ENCODE measurements at regions not wholly inside any gene's neighbourhood (a gene's known extent, or its start where the extent isn't known, plus 50 kb on each side); places are given as distances from the start of the nearest gene placed in this dataset.

- ChIA-PET POLR2A (interaction anchor here (0.6 to 1.0 kb wide), 3 partner anchors 15 to 92 kb away, joined by 3 to 4 read pairs (median 3); no protein-coding TSS in a partner anchor), CTCF (interaction anchor here (0.7 kb wide), 1 partner anchor 662 kb away, joined by 4 read pairs; no protein-coding TSS in a partner anchor)
- DNase-seq (peak in 4 of 14 experiments; percentile 5 to 45 (median 16)), ATAC-seq (ENCODE audit: poor library complexity) (peak; percentile 41)
- no peaks in the 10 kb centered on the region for H3K9me3 ChIP-seq (ENCODE audit: control insufficient read depth in 1 of 2, insufficient read depth in 1 of 2, low read length in 2 of 2)
- Mint-ChIP-seq H3K4me3 (no peak overlapping the region), H3K4me1 (ENCODE audit: low read depth) (peaks cover 48% of the 10 kb centered on the region), H3K27me3 (no peaks in the 10 kb centered on the region), H3K9me3 (no peaks in the 10 kb centered on the region), H3K27ac (no peak overlapping the region), H3K36me3 (ENCODE audit: low read depth) (no peaks in the 10 kb centered on the region)
- TF ChIP-seq CTCF (IDR thresholded peaks at IDR 0.05): no peak
- no peak overlapping the region for H3K27ac ChIP-seq (ENCODE audit: low read depth in 1 of 2, low read length in 2 of 2)
- H3K4me1 ChIP-seq (ENCODE audit: insufficient read depth, low read length): peaks cover 32% of the 10 kb centered on the region
- intact Hi-C loops (cut with DNase I, micrococcal nuclease): no loop called here
- no peaks in the 10 kb centered on the region for H3K27me3 ChIP-seq (ENCODE audit: control insufficient read depth in 1 of 2, insufficient read depth in 2 of 2, low read length in 2 of 2)
- no peak overlapping the region for H3K4me3 ChIP-seq (ENCODE audit: low read length)
- H3K36me3 ChIP-seq (ENCODE audit: insufficient read depth, low read length): no peaks in the 10 kb centered on the region
These were observed 162.8 kb downstream of the PIK3R1 start for GRCh38 chr5:68378204-68378820.

DNA sequence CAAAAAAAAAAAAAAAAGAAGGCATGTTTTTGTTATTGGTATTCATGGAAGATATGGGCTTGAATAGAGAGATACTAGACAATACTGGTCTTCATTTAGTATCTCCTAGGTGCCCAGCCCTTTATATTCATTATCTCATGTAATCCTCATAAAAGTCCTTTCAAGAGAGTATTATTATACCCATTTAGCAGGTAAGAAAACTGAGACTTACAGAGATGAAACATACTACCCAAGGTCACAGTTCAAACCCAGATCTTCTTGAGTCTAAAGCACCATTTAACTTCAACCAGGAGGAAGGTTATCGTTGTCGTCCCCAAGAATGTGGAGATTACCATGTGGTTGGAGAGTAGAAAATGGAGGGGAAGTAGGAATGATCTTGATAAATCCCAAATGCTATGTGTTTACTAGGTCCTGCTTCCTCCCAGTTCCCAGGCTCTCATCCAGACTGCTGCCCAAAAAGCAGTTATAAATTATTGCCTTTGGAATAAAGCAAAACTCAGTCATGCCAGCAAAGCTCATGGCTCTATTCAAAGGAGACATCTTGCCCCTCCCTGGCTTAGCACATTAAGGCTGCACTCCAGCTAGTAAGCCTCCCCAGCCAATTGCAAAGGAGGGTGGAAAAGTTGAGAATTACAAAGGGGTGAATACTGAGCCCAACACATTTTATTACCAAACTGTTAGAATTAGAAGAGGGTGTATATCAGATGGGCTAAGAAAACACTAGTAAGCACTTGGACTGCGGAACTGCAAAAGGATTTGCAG is 163.9 kb downstream of the PIK3R1 start:
- H3K4me3 ChIP-seq (ENCODE audit: low read length): no peak overlapping the region
- POLR2A ChIA-PET: interaction anchor here (1.0 kb wide), 1 partner anchor 93 kb away, joined by 4 read pairs; no protein-coding TSS in a partner anchor
- H3K36me3 Mint-ChIP-seq (ENCODE audit: low read depth): no peaks in the 10 kb centered on the region
- peaks cover 32% of the 10 kb centered on the region for H3K4me1 ChIP-seq (ENCODE audit: insufficient read depth, low read length)
- no peak for TF ChIP-seq CTCF (IDR thresholded peaks at IDR 0.05)
- no peaks in the 10 kb centered on the region for H3K36me3 ChIP-seq (ENCODE audit: insufficient read depth, low read length)
- no peaks in the 10 kb centered on the region for H3K27me3 Mint-ChIP-seq
- peaks cover 49% of the 10 kb centered on the region for H3K4me1 Mint-ChIP-seq (ENCODE audit: low read depth)
- ATAC-seq (ENCODE audit: poor library complexity) (no peak), DNase-seq (no peak)
- intact Hi-C loops (cut with DNase I, micrococcal nuclease): no loop called here
- CTCF ChIA-PET: interaction anchor here (0.9 kb wide), 1 partner anchor 10 kb away, joined by 3 read pairs; no protein-coding TSS in a partner anchor
- H3K27me3 ChIP-seq (ENCODE audit: control insufficient read depth in 1 of 2, insufficient read depth in 2 of 2, low read length in 2 of 2): no peaks in the 10 kb centered on the region
- H3K27ac Mint-ChIP-seq: no peak overlapping the region
- no peak overlapping the region for H3K27ac ChIP-seq (ENCODE audit: low read depth in 1 of 2, low read length in 2 of 2)
- H3K4me3 Mint-ChIP-seq: no peak overlapping the region
- no peaks in the 10 kb centered on the region for H3K9me3 ChIP-seq (ENCODE audit: control insufficient read depth in 1 of 2, insufficient read depth in 1 of 2, low read length in 2 of 2)
- no peaks in the 10 kb centered on the region for H3K9me3 Mint-ChIP-seq

- no peaks in the 10 kb centered on the region for H3K9me3 ChIP-seq (ENCODE audit: control insufficient read depth in 1 of 2, insufficient read depth in 1 of 2, low read length in 2 of 2)
- H3K27me3 ChIP-seq (ENCODE audit: control insufficient read depth in 1 of 2, insufficient read depth in 2 of 2, low read length in 2 of 2): no peaks in the 10 kb centered on the region
- POLR2A ChIA-PET: no interaction called here
- ATAC-seq (ENCODE audit: poor library complexity): no peak
- Mint-ChIP-seq H3K27ac (no peak overlapping the region), H3K4me3 (no peak overlapping the region), H3K36me3 (ENCODE audit: low read depth) (no peaks in the 10 kb centered on the region), H3K27me3 (no peaks in the 10 kb centered on the region), H3K4me1 (ENCODE audit: low read depth) (peaks cover 56% of the 10 kb centered on the region), H3K9me3 (no peaks in the 10 kb centered on the region)
- intact Hi-C loops (cut with DNase I, micrococcal nuclease): no loop called here
- TF ChIP-seq CTCF (IDR thresholded peaks at IDR 0.05): no peak
- no peak overlapping the region for H3K4me3 ChIP-seq (ENCODE audit: low read length)
- CTCF ChIA-PET: interaction anchor here (0.7 kb wide), 1 partner anchor 1096 kb away, joined by 3 read pairs; no protein-coding TSS in a partner anchor
- DNase-seq: no peak
- peaks cover 33% of the 10 kb centered on the region for H3K4me1 ChIP-seq (ENCODE audit: insufficient read depth, low read length)
- H3K27ac ChIP-seq (ENCODE audit: low read depth in 1 of 2, low read length in 2 of 2): no peak overlapping the region
- H3K36me3 ChIP-seq (ENCODE audit: insufficient read depth, low read length): no peaks in the 10 kb centered on the region
These were observed 164.5 kb downstream of the PIK3R1 start for GRCh38 chr5:68380078-68380477.

All from CD4-positive, alpha-beta T cell (primary cell).